ENCODE measurements at regions not wholly inside any gene's neighbourhood (a gene's known extent, or its start where the extent isn't known, plus 50 kb on each side); places are given as distances from the start of the nearest gene placed in this dataset.

- H2AFZ ChIP-seq: no peak overlapping the region
- TF ChIP-seq JUNB (IDR thresholded peaks at IDR 0.05; ENCODE audit: unreplicated experiment) (no peak), ZNF331 (CRISPR knock-in tag; IDR thresholded peaks at IDR 0.05; ENCODE audit: low read depth) (no peak), EZH2 (IDR thresholded peaks at IDR 0.05; ENCODE audit: low read depth, unreplicated experiment) (no peak), EZH2phosphoT487 (IDR thresholded peaks at IDR 0.05; ENCODE audit: unreplicated experiment) (no peak), POLR2AphosphoS5 (IDR thresholded peaks at IDR 0.05; ENCODE audit: low read depth) (no peak), ZNF114 (CRISPR knock-in tag; IDR thresholded peaks at IDR 0.05) (no peak), NANOG (IDR thresholded peaks at IDR 0.05; ENCODE audit: borderline replicate concordance) (no peak), ZNF462 (CRISPR knock-in tag; IDR thresholded peaks at IDR 0.05) (no peak), REST (IDR thresholded peaks at IDR 0.05; ENCODE audit: unreplicated experiment) (no peak), CTCF (conservative IDR thresholded peaks at IDR 0.05; ENCODE audit: low read depth in 2 of 2) (no peak), STAT1 (IDR thresholded peaks at IDR 0.05; ENCODE audit: unreplicated experiment) (no peak), CREB1 (CRISPR knock-in tag; IDR thresholded peaks at IDR 0.05; ENCODE audit: low read depth) (no peak), ETS1 (IDR thresholded peaks at IDR 0.05) (no peak)
- peaks cover 2% of the 10 kb centered on the region for H3K27me3 Mint-ChIP-seq (ENCODE audit: insufficient read depth, low read depth, poor library complexity)
- H3K4me2 ChIP-seq: no peak overlapping the region
- ATAC-seq (peak; percentile 38; the same call in 1 of the 3 replicates), DNase-seq (ENCODE audit: low spot score) (no peak)
- peaks cover 5% of the 10 kb centered on the region for H3K4me1 Mint-ChIP-seq
- no peaks in the 10 kb centered on the region for H3K36me3 ChIP-seq (ENCODE audit: insufficient read depth)
- H4K20me1 ChIP-seq (replicated peaks; ENCODE audit: insufficient read depth): no peaks in the 10 kb centered on the region
- H3K4me1 ChIP-seq (ENCODE audit: insufficient read depth): peaks cover 1% of the 10 kb centered on the region
- no peaks in the 10 kb centered on the region for H3K9me2 ChIP-seq (ENCODE audit: insufficient read depth)
- H3K27ac Mint-ChIP-seq: no peak overlapping the region
- H3K9me3 Mint-ChIP-seq: no peaks in the 10 kb centered on the region
- H3F3A ChIP-seq (replicated peaks; ENCODE audit: low read depth): no peaks in the 10 kb centered on the region
- H3K36me3 Mint-ChIP-seq (ENCODE audit: low read depth): no peaks in the 10 kb centered on the region
- no peak overlapping the region for H3K27ac ChIP-seq (ENCODE audit: low read depth)
- no peak overlapping the region for H3K4me3 ChIP-seq
- H3K79me2 ChIP-seq (replicated peaks; ENCODE audit: insufficient read depth): no peaks in the 10 kb centered on the region
- H3K4me3 Mint-ChIP-seq: no peak overlapping the region
- no peaks in the 10 kb centered on the region for H3K27me3 ChIP-seq (ENCODE audit: insufficient read depth)
These were observed 73.3 kb upstream of the PRKG1 start for GRCh38 chr10:51000976-51001375.

Data from GM23338 (cell line).